DMS53 treated with DMSO at 0.1 percent for 48 hours (cell line): ENCODE measurements at regions not wholly inside any gene's neighbourhood (a gene's known extent, or its start where the extent isn't known, plus 50 kb on each side); places are given as distances from the start of the nearest gene placed in this dataset.

Experiments used
- DNase-seq: peaks from one replicate; lab custom pipeline; 2025; ENCODE audit not compliant: unreplicated experiment; lab: John Stamatoyannopoulos, UW

DNA sequence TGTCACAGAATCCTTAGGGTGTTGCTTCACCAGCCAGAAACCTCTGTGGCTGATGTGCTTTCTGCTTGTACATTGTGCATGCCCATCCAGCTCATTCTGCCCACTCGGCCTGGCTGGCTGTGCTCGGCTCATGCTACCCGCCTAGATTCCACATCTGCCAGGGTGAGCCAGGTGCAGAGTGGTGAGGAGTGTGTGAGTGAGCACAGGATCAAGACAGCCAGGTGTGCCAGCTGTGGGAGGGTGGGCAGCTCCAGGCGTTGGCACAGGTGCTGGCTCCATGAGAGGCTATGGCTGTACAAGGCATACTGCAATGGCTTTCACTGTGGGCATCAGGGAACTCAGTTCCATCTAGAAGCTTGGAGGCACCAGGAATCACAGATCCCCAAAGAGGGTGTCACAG, 1321.8 kb upstream of the CRIM1 start:
- DNase-seq = no peak

DNA sequence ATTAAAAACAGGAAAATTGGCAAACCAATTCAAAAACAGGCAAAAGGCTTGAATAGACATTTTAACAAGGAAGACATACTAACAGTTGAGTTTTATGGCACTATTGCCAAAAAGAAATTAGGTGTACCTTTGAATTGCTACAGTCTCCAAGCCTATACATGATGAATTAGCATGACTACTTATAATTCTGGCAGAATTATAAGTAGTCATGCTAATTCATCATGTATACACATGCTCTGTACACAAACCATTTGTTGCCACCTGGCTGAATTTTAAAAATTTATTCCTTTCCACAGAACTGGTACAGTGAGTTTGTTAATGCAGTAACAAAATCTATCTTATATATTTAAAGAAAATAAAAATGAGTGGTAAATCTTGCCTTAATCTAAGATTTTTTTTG, 1332.0 kb upstream of the CRIM1 start:
- no peak for DNase-seq

DNA sequence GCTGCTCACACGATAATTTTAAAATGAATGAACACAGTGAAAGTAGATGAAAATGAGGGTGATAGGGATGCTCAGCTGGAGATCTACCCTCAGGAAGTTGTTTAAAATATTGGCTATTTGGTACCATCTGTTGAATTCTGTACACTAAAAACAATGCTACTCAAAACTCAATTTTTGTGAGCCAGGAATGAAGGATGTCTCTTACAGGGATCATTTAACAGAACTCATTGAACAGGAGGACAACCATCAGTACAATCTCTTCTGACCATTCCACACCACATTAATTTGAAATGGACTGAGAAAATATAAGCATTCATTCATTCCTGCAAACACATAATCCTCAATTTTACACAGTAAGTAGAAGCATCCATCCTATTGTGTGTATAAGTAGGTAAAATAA, 1355.1 kb upstream of the CRIM1 start:
- DNase-seq = no peak

DNA sequence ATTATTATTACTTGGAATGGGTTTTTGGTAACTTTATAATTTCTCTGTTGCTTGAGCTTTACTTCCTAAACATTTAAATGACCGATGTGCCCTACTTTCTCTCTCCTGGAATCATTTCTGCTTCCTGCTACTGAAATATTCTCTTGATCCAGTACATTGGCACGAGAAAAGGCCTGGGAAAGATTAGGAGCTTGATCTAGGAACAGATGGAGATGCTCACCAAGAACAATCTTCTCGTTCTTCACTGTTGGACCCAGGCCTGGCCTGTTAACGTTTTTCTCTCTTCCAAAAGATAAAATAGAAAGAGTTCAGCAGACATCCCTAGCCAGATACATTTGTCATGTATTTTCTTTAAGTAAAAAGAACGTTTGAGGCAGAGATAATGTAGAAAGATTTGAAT, 1356.8 kb upstream of the CRIM1 start:
- DNase-seq = no peak

DNA sequence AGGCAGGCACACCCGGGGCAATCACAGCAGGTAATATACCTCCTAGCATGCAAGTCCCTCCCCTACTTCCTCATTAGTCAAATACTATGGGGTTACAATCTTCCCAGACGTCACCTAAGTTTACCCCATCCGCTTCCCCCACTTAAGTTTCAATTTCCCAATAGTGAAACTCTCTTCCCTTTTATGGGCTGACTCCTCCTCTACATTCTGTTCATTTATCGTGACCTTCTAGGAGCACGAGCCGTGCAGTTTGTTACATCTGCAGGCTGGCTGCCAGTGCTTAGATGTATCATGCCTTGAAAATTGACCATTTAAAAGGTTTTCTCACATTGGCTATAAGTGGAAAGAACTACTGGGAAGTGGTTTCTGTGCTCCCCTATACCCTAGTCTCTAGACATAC, 1357.8 kb upstream of the CRIM1 start:
- DNase-seq = no peak

DNA sequence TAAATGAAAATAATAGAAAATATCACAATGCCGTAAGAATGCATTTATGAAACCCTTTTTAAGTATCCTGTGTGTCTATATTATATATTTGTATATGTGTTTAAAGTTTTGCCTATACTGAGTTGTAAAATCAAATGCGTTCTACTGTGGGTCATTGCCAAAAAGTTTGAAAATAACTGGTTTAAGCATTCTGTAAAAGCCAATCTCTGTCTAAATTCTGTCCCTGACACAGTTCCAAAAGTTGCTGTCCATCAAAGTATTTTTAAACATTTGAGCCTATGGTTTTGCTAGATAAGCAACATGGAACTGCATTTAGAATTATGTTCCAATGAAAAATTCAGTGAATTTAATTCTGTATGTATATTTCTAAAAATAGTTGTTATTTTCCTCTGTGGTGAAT, 1360.4 kb upstream of the CRIM1 start:
- no peak for DNase-seq

DNA sequence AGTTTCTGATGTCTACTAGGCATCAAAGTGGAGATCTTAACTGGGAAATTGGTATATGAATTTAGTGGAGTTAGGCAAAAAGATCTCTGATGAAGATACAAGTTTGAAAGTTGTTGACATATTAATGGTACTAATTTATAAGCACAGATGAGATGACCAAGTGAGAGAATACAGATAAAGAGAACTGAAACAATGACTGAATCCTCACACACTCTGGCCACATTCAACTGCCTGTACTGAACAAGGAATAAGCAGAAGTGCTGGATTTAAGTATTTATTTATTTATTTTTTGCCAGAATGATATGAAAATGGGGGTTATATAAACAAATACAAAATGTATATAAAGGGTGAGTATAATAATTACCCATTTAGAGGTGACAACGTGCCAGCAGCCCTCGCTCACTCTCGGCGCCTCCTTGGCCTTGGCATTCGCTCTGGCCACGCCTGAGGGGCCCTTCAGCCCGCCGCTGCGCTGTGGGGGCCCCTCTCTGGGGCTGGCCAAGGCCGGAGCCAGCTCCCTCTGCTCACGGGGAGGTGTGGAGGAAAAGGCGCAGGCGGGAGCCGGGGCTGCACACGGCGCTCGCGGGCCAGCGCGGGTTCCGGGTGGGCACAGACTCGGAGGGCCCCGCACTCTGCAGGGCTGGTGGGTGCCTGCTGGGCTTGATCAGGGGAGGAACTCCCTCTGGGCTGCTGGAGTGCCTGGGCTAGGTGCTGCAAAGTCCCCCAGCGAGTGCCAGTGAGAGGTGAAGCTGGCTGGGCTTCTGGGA, 1363.9 kb upstream of the CRIM1 start:
- no peak for DNase-seq

DNA sequence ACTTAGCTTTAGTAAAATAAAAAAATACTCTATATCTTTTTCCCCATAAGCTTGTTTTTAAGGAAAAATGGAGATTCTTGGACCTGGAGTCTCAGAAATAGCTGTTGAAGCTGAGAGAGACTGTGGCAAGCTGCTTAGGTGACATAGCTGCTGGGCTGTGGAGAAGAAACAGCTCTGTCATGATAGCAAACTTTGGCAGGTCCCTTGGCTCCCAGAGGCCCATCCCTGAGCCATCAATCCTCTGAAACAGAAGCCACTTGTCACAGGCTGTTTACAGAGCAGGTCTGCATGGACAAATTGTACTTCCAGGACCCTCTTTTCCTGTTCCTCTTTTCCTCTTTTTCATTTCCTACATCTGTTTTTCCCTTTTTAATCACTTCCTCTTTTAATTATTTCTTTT, 1370.1 kb upstream of the CRIM1 start:
- no peak for DNase-seq

DNA sequence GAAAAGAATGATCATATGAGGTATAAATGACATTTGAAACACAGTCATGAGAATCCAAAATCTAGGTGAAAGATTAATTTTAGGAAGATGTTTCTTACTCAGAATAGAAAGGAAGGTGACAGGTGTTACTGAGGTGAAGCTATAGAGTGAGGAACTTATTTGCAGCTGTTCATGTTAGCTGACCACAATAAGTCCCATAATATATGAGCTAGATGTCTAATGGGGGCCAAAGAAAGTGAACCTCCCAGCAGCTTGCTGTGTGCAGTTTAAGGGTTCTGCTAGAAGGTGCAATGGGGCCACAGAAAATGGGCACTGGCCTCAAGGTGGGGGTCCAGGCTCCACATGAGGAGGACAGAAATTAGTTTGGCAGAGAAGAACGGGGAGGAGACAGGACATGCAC, 1374.9 kb upstream of the CRIM1 start:
- no peak for DNase-seq

DNA sequence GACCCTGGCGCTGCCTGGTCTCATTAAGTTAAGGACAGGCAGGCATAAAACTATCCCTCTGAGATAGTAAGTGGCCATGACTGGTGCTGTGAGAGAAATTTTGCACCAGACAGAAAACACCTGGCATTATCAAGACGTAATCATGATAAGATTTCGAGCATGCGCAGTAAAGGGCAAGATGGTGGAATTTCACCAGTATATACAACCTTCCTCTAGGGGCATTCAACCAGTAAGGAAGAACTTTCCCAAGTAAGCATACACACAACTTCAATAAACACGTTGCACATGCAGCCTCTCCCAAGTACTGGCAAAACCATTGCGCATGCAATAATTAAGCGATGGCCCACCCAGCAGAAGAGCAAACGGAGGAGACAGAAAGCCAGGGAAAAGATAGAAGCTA, 1376.4 kb upstream of the CRIM1 start:
- DNase-seq = no peak

DNA sequence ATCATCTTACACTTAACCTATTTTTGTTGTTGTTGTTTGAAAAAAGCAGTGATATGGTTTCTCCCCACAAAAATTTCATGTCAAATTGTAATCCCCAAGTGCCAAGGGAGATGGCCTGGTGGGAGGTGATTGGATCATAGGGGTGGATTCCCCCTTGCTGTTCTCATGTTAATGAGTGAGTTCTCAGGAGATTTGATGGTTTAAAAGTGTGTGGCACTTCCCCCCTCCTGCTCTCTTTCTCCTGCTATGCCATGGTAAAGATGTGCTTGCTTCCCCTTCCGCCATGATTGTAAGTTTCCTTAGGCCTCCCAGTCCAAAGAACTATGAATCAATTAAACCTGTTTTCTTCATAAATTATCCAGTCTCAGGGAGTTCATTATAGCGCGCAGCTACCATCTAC, 1362.7 kb upstream of the FAM98A start:
- DNase-seq = no peak

DNA sequence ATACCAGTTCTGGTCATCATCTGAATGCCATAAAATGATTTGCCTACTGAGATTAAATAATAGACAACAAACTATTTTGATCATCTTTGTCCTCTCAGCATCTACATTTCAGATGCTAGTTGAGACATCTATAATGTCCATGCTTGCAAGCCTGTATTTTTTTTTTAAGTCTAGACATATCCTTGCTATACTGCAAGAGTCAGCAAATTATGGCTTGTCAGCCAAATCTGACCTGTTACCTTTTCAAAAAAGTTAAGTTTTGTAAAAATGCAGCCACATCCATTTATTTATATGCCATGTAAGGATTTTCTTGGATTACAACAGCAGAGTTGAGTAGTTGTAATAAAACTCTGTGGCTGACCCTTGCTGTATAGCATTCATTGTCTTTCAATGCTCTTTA, 1355.7 kb upstream of the FAM98A start:
- no peak for DNase-seq

DNA sequence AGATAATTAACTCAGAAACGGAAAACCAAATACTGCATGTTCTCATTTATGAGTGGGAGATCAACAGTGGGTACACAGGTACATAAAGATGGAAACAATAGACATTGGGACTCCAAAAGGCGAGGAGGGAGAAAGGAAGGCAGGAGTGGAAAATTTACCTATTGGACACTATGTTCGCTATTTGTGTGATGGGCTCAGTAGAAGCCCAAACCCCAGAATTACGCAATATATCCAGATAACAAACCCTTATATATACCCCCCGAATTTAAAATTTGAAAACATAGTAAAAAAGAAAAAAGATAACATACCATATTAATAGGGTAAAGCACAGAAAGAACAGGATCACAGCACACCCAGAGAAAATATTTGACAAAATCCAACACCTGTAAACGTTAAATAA, 1351.7 kb upstream of the FAM98A start:
- no peak for DNase-seq

DNA sequence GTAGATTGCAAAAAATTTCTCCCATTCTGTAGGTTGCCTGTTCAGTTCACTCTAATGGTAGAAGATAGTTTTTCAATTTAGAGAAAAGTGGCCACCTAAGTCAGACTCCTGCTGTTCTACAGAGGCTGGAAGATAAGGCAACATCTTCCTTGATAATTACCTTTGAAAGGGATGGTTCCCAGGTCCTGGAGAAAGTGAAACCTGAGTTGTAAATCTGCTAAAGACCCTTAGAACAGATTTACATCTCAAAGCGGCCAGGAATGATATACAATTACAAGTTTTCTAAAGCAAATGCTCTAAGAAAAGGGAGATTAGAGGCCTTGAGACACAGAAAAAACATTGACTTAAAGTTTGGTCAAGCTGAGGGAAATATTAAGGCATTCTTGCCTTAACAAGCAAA, 1350.2 kb upstream of the FAM98A start:
- no peak for DNase-seq

DNA sequence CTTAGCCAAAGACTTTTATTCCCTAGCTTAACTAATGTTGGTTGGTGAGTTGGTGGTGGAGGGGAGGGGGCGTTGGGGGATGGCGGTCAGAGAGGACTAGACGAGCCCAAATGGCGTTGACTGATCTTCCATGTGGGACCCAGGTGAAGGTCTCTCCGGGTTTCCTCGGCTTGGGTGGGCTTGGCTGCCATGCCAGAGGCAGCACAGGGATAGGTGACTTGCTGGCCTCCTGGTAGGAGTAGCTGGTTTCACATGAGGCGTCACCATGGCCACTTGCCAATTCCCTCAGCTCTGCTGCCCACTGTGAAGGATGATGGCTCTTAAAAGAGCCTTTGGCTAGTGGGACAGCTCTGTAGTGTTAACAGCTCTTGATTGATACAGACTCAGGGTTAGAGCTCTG, 1337.0 kb upstream of the FAM98A start:
- no peak for DNase-seq

DNA sequence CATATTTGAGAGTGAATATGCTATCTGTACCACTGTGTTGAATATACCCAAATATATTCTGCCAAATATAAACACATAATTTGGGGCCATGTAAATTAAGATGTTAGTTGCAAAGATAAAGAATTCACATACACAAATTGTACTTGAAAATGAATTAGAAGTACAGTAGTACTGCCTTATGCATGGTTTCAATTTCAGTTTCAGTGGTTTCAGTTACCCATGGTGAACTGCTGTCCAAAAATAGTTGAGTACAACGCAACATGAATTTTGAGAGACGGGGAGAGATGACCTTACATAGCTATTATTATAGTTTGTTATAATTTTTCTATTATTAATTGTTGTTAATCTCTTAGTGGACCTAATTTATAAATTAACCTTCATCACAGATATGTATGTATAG, 1313.0 kb upstream of the FAM98A start:
- DNase-seq = no peak

DNA sequence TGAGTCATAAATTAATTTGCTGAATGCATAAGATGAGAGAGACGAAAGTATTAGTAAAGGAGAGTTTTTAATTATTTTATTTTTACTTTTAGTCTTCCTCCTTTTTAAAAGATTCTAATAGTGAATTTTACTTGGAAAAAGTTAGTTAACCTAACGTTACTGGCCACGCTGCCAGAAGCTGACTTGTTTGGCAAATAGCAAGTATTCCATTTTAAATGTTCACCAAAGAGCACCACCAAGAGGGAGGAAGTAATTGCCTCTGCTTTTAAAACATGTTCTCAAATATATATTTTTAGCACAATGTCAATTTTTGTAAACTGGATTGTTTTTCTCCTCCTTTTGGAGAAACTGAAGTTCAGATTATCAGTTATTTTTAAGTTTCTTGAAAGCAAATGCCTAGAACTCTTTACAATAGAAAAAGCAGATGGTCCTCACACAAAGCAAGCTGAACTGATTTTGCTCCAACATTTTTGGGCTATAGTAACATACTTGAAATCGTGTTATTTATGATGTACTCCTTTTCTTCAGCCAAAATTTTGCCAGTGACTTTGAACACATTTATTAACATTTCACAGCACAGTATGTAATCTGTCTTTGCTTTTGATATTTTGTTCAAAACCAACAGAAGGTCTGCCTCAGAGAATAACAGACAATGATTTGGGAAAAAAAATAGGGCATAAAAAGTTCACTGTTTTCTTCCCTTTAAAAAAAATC, 1311.0 kb upstream of the FAM98A start:
- no peak for DNase-seq

DNA sequence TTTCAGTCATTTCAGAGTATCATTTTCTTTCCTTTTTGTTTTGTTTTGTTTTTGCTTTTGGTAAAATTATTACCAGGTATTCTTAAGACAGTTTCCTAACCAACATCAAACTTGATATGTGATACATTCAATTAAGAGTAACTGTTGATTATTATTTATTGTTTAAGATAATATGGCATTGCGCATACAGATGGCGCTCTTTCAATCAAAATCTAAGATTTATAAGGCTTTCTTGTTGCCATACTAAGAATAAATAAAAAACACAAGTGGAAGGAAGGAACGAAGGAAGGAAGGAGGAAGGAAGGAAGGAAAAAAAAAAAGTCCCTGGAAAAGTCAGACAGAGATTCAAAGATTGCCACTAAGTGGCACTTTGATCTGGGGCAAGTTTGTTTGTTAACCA, 1308.7 kb upstream of the FAM98A start:
- DNase-seq = no peak

DNA sequence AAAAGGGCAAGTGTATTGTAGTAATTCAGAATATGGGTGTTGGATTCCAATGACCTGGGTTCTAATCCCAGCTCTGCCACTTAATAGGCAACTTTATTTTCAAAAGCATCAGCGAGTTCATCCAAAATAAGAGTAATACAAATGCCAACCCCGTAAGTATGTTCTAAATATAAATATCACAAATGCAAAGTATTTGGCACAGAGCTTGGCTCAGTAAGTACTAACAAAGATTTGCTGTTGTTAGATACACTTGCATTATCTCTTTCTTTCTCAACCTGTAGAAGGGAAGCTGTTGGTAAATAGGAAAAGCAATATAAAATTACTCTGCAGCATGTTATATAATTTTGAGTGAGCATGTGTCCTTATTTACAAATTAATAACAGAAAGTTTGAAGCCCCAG, 1302.6 kb upstream of the FAM98A start:
- no peak for DNase-seq

DNA sequence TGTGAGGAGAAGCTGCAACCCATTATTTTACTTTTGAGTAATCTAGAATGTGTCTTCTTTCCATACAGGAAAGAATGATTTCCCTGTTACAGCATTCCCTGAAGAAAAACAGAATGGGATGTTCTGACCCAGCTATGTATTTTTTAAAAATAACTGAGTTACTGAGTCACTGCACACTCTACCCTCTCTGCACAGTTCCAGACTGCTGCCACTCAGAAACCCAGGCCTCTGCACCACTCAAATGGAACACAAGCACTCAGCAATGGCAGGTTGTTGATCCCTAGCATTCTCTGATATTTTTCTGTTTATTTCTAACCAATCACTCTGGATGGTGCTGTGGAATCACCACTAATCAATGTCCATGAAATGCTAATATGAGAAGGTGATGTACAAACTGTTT, 1300.0 kb upstream of the FAM98A start:
- DNase-seq = no peak

DNA sequence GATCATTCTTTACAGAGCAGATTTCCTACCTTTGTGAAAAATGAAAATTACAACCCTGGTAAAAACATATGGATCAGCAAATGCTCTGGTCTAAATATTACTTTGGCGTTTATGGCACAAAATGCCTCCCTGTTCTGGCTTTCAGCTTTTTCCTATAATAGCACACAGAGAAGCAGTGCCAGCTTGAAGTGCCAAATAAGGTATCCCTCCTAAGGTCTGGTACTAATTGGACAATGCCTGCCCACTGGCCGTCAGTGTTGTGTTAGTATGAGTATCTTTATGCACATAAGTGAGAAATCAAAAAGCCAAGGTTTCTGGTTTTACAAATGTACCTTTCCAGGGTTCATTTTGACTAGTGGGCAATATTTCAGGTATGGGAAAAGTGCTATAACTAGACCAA, 1293.7 kb upstream of the FAM98A start:
- no peak for DNase-seq

DNA sequence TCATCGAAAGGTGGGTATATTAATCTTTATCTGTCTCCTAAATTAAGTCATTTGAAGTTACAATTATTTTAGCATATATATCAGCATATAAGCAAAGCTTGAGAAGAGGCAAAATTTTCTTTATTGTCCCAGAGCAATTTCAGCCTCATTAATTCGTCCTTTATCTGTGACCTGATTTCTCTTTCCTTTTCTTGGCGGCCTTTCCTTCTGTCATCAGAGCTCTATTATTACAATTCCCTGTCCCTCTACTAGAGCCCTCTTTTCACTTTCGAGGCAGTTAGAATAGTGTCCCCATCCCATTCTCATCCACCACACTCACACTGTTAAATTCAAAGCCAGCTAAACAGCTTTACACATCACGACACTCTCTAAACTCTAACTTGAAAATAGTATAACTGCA, 1293.2 kb upstream of the FAM98A start:
- no peak for DNase-seq
